H1 (cell line): ENCODE measurements at regions not wholly inside any gene's neighbourhood (a gene's known extent, or its start where the extent isn't known, plus 50 kb on each side); places are given as distances from the start of the nearest gene placed in this dataset.

Experiments
- CTCF ChIP-seq, 3 experiments: IDR thresholded peaks; 1 replicate in 2 of 3; 2 replicates in 1 of 3; pipeline versions ENCODE4 v1.5.1 to v1.6.1; 2011; ENCODE audit warnings: low read length in 3 of 3, mild to moderate bottlenecking in 3 of 3, inconsistent platforms in 2 of 3, low read depth in 1 of 3, moderate library complexity in 1 of 3; ENCODE audit not compliant: insufficient read depth in 1 of 3; ENCODE audit errors: control extremely low read depth in 1 of 3
- JUN ChIP-seq: IDR thresholded peaks from 2 replicates; pipeline ENCODE4 v1.6.1; 2011; ENCODE audit warnings: low read depth, mild to moderate bottlenecking, improper control_type of control experiment, low read length

DNA sequence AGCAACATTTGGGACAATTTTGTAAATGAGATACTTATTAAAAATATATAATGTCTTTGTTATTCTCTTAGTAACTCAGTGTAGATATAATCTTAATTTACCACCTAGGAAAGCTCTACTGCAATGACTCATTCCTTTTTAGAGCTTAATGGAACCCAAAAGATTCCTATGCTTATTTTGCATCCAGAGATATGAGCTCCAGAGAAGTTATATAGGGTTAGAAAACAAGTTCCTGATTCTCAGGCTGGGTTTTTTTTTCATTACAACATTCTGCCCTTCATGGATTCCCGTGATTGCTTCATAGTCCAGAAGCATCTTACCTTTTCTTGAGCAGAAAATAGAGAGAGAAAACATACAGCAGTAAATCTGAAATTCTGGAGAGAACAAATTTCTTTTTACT lies 57.9 kb upstream of the CXCL8 start:
- no peak for TF ChIP-seq JUN
- TF ChIP-seq CTCF (IDR thresholded peaks at IDR 0.05; ENCODE audit: control extremely low read depth in 1 of 3, insufficient read depth in 1 of 3, low read depth in 1 of 3, low read length in 3 of 3), result no peak
